GM18511 (cell line): ENCODE measurements at regions not wholly inside any gene's neighbourhood (a gene's known extent, or its start where the extent isn't known, plus 50 kb on each side); places are given as distances from the start of the nearest gene placed in this dataset.
"Not testable (repeated sequence)": the region's sequence is repeated elsewhere in the genome, so short reads cannot be mapped to it uniquely, and the experiment has no call there.

ENCODE experiments used
- ATAC-seq: cut with Tn5 transposase; IDR thresholded peaks from one replicate; pipeline ENCODE4 v1.9.1; 2021; ENCODE audit warnings: mild to moderate bottlenecking, moderate library complexity; ENCODE audit not compliant: unreplicated experiment

- not testable (repeated sequence) for ATAC-seq
Observed at GRCh38 chr9:110132531-110132930, 75.4 kb downstream of the C9orf152 start.

GRCh38 chr9:110133059-110133458, 74.9 kb downstream of the C9orf152 start:
- ATAC-seq: no peak

GRCh38 chr9:110133608-110134210, 74.2 kb downstream of the C9orf152 start:
- no peak for ATAC-seq

- no peak for ATAC-seq
Observed at GRCh38 chr9:110135846-110136245, 72.1 kb downstream of the C9orf152 start.

DNA sequence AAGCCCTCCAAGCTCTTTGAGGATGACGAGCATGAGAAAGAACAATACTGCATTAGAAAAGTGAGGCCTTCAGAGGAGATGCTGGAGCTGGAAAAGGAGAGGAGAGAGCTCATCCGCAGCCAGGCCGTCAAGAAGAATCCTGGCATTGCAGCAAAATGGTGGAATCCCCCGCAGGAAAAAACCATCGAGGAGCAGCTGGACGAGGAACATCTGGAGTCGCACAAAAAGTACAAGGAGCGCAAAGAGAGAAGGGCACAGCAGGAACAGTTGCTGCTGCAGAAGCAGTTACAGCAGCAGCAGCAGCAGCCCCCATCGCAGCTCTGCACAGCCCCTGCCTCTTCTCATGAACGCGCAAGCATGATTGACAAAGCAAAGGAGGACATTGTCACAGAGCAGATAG, 71.2 kb downstream of the C9orf152 start:
- ATAC-seq: no peak

DNA sequence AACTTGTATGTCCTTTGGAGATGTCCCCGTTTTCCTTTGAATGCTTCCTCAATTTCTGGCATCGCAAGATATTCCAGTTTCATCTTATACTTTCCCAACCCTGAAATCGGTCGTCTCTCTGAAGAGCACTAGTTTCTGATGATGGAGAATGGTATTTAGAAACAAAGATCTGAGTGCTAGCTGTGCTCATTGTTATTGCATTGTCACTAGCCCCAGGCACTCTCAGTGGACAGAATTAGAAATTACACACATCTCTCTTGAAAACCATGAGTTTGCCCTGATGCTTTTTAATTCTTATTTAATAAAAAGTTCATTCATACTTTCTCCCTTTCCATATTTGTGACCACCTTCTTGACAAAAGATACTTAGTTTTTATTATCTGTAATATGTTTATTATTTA, 67.7 kb downstream of the C9orf152 start:
- ATAC-seq: no peak

DNA sequence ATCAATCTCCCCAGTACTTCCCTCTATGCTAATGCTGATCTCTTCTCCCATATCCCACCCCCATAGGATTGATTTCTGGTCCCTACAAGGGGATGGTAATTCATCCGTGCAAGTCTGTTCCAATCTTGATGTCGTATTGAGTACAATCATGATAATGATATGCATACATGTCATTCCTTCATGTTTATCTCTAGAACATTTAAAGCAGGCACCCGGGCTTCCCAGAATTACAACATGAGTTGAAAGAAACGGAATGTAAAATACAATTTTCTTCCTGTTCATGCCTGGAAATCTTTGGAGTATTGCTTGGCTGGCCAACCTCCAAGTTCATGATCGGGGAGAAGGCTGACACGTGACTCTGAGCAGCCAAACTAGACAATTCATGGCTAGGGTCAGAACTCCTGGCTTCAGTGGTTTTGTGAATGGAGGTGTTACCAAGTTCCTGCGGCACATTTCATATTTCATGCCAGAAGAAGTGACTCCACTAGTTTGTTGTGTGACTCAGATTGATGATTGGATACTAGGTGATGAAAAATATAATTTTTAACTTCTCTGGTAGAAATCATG, 66.6 kb downstream of the C9orf152 start:
- ATAC-seq: no peak

GRCh38 chr9:110142253-110142652, 65.7 kb downstream of the C9orf152 start:
- no peak for ATAC-seq

GRCh38 chr9:110142868-110143481, 65.0 kb downstream of the C9orf152 start:
- peak; percentile 15 for ATAC-seq

GRCh38 chr9:110143485-110143884, 64.5 kb downstream of the C9orf152 start:
- ATAC-seq: peak; percentile 64

GRCh38 chr9:110143950-110144545, 63.9 kb downstream of the C9orf152 start:
- ATAC-seq: peak; percentile 72

- ATAC-seq: no peak
Observed at GRCh38 chr9:110146373-110146772, 61.6 kb downstream of the C9orf152 start.

DNA sequence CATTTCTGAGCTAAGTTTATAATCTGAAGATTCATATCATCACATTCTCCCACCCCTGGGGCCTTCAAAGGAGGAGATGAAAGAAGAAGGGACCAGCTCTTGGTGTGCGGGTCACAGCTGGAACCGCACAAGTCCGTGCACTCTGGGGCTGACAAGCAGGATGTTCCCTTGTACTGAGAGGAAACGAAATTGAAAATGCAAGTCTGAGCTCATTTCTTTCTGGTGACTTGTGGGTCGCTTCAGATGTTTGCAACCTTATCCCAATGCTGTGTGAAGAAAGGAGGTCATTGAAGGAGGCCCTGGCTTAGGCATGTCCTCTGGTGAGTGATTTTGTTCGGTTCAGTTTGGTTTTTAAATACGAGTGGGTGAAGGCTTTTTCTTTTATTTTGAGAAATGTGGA, 59.6 kb downstream of the C9orf152 start:
- peak; percentile 65 for ATAC-seq

- no peak for ATAC-seq
Observed at GRCh38 chr9:110148891-110149290, 59.1 kb downstream of the C9orf152 start.
